G401 (cell line): ENCODE measurements at regions not wholly inside any gene's neighbourhood (a gene's known extent, or its start where the extent isn't known, plus 50 kb on each side); places are given as distances from the start of the nearest gene placed in this dataset.

Experiments
- DNase-seq: peaks from one replicate; pipeline ENCODE4 v3.0.0-alpha.2; 2015; ENCODE audit warnings: low spot score
- in situ Hi-C: cut with HindIII; loops from 2 replicates; pipeline ENCODE4 v1.10.0; 2016; ENCODE audit warnings: low sequenced_read_pairs, mixed read lengths

DNA sequence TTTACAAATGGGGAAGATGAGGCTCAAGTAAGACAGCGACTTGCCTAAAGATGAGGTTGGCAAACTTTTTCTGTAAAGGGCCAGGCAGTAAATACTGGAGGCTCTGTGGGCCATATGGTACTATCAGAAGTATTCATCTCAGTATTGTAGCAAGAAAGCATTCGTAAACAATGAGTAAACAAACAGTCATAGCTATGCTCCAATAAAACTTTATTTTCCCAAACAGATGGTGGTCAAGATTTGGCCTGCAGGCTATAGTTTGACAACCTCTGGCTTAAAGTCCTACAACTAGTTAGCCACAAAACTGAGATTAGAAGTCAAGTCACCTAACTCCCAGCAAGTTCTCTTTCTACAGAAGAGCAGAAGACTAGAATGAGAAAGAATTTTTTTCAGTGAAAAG, 177.0 kb upstream of the NECTIN3 start:
- DNase-seq = no peak
- in situ Hi-C loops = no loop called here

DNA sequence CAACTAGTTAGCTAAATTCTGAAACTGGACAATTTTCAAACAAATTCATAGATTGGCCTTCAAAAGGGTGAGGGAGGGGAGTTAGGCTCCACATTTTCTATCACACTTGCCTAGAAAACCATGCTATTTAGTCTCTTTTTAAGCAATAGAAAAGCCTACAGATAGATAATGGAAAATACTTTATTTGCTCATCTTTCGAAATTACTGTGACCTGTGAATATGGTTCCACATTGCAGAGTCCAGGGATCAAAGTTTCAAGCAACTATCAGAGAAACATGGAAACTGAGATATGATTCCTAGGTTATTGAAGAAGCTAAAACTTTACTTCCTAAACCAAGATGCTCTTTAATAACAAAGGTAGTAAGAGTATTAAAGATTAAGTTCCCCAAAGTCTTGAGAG, 176.6 kb upstream of the NECTIN3 start:
- in situ Hi-C loops = no loop called here
- DNase-seq = no peak

DNA sequence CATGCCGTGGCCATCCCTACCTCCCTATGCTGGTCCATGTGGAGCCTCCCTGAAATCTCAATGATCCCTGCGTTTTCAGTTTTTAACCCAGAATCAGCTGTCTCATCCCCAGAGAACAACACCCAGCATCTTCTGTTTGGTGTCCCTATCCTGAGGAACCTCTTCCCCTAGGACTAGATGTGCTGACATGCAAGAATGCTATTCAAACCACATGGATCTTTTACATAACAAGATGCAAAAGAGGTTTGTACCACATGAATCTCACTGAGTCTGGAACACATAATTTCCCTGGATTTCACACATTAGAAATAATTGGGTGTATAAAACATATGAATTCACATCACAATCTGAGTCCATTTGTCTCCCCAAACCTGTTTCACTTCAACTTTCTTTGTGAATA, 174.6 kb upstream of the NECTIN3 start:
- no peak for DNase-seq
- in situ Hi-C loops = no loop called here

DNA sequence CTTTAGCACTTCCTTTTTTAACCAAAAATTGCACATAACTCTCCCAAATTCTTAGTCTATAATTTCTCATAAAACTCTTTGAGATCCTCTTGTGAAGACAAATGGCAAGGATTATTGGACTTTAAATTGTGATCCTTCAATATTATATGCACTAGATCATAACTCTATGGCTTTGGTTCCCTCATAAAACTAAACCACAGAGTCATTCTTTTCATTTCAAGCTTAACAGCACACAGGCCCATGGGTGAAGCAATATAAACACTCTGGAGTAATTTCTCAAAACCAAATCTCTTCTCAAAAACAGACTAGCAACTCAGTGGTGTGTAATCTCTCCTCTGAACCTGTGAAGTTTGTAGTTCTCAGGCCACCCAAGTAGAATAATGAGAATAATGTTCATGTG, 171.0 kb upstream of the NECTIN3 start:
- DNase-seq = no peak
- in situ Hi-C loops = no loop called here

DNA sequence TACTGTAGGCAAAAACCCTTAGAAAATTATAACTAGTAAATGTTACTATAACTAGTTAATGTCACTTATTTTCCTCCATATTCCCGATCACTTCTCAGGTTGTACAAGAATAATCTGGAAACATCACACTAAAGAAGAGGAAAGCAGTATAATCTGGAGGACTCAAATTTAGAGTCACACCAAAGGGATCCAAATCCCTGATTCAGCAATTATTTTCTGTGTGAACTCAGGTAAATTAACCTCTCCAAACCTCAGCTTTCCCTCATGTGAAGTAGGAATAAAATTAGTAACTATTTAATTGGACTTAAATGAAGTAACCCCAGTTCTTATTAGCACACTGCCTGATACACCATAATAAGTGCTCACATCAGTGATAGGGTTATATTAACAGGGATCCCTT, 170.1 kb upstream of the NECTIN3 start:
- in situ Hi-C loops = no loop called here

DNA sequence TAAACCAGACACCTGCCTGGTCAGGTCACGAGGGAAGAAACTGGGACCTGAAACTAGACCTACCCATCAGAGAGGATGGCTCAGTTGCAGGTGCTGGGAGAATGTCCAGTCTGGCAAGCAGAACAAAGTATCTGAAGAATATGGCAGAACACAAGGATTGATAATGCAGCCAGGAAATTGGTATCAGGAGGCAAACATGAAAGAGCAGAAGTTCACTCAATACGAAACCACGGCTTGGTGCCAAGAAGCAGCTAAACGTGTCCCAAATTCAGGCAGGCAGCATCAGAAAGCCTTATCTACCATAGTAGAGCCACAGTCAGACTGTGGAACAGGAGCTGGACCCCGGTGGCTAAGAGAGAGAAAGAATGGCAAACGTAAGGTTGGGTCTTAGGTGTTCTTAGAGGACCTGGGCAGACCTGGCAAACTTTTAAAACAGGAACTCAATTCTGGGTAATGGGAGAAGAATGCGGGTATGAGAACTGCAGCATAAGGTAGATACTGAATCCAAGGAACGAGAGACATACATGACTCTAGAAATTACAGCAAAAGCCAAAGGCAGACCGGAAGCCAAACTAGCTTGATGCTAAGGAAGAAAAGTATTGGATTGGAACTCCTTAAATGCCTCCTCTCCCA, 169.0 kb upstream of the NECTIN3 start:
- in situ Hi-C loops = no loop called here
- no peak for DNase-seq

More for the DNA sequence above, 170.1 kb upstream of the NECTIN3 start:
- DNase-seq = no peak

DNA sequence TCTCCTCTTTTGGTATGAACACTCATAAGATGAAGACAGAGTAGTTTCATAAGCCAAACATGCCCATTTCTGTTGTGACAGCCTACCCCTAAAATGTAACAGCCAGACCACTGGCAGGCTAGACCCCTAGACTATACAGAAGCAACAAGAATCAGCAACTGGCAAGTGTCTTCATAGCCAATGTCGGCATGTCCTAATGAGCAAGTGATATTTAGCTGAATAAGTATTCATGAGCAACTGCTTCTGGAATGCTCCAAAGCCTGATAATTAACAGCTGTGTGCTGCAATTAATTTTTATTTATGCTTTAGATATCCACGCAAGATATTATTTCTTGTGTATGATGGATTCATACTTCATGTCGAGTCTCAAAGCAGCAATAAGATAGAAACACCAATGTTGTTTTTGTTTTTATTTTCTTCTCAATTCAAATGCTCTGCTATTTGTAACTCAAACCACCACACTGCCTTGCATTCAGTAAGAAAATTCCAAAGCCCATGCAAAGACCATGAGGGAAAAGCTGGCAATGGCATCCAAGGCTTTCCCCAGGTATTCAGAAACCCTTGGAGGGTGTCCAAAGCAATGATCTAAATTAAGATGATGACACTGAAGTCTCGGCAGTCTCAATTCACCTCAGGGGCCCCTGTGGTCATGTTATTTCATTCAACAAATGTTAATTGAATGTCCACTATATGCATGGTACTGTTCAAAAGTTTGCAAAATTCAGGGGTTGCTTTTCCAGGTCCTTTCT, 167.7 kb upstream of the NECTIN3 start:
- in situ Hi-C loops = no loop called here
- no peak for DNase-seq

DNA sequence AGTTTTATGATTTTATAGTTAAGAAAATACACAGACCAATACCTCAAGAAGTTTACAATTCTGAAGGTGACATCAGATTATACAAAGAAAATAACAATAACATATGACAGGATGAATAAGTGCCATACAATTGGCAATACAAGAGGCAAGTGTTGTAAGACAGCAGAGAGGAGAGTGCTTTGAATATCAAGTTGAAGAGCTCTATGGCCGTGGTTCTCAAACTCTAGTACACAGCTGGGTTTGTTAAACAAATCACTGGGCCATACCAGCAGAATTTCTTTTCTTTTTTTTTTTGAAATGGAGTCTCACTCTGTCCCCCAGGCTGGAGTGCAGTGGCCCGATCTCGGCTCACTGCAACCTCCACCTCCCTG, 167.1 kb upstream of the NECTIN3 start:
- in situ Hi-C loops = no loop called here
- DNase-seq = no peak

DNA sequence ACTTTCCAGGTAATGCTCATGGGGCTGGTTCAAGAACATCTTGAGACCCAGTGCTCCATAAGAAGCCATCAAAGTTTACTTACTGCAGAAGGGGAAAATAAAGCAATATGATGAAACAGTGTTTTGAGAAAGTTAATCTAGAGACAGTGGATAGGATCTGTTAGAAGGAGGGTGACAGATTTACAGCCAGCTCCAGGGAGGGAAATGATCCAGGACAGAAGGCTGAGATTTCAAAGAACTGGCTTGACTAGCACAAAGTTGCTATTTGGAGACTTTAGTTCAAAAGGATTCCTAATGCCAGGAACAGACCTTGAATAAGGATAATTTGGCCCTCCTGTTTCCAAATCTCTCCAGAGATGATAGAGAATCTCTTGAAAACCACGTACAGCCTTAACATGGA, 166.5 kb upstream of the NECTIN3 start:
- no peak for DNase-seq
- in situ Hi-C loops = no loop called here

DNA sequence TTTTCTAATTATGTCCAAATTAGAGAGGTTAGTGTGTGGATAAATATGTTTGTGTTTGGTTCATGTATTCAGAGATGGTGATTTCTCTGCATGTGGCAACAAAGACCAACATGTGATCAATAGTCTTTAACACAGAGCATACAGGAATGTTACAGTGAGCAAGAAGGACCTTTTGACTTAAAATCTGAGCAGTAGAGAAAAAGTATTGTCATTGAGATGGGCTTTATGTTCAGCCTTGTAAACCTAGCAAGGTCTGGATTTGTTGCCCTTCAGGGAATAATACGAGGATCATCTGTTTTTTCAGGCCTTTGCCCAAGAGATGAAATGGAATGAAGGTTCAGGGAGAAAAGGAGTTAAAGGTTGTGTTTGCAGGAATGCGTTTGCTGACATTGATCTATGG, 161.8 kb upstream of the NECTIN3 start:
- in situ Hi-C loops = no loop called here
- no peak for DNase-seq

DNA sequence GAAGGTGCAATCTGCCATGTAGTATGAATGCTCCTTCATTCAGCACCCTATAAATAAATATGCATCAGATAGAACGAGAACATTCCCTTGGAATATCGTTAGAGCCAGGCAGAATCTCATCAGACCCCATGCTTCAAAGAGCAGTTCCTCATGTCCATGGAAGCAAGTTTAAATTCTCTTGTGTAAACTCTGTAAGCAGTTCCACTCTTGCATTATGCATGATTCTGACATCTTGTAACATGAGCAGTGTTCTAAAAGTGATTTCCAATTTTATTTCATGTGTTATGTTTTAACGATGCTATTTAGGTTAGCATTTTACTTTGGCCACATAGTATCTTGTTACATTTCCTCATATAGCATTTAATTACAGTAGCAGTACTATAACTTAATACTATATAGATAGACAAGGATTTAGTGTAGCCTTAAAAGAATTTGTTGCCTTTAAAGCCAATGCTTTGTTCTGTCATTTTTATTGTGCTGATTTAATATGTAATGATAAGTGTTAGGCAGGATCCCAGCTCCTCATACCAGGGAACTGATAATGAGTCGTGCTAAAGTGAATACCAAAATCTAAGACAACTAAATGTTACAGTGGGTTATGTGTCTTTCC, 161.2 kb upstream of the NECTIN3 start:
- in situ Hi-C loops = no loop called here
- no peak for DNase-seq

DNA sequence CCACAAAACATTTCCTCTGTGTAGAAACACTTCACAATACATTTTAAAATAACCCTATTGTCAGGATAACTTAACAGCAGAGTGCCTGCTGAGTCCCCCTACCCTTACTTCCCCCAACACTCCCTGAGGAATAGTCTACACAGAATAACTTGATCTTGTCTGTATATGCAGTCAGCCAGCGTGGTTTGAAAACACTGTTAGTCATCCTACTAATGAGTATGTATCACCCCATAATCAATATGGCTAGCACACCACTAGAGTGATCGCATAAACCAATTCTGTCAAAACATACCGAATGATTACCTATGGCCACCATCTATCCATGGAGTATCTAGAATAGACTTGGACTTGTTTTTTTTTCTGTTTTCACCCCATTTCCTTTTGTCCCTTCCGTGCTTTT, 152.7 kb upstream of the NECTIN3 start:
- in situ Hi-C loops = no loop called here

DNA sequence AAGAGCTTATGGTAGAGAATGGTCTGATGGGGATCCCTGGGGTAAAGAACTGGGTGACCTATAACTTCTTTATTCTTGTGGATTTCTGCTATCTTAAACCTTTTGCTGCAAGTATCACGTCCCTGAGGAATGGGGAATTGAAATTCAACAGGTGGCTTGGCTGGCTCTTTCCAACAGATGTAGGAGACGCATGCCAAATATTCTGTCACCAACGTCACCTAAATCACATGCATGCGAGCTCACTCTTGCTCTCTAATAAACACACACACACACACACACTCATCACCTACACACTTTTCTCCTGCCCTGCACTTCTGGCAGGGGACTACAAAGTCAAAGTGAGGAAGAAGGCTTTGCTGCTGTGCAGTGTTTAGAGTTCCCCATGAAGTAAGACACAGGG, 145.8 kb upstream of the NECTIN3 start:
- no peak for DNase-seq
- in situ Hi-C loops = no loop called here

More for the DNA sequence above, 152.7 kb upstream of the NECTIN3 start:
- DNase-seq = no peak

DNA sequence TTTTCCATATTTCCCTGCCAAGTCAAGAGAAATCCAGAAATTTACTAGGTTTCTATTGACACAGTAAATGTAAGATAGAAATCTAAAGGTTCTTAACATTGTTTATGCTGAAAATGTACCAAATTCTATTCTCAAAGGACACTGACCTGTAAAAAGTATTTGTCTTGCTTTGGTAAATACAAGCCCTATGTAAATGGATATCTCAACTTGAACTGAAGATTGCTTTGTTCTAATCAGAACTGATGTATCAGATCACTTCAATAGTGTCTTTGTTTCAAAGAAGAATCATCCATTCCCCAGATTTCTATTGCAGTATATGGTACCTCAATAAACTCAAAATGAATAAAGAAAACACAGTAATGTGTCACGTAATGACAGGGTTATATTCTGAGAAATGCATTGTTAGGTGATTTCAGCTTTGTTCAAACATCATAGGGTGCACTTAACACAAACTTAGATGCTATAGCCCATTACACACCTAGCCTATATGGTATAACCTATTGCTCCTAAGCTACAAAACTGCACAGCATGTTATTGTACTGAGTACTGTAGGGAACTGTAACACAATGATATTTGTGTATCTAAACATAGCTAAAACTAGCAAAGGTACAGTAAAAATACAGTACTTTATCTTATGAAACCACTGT, 143.5 kb upstream of the NECTIN3 start:
- no peak for DNase-seq
- in situ Hi-C loops = no loop called here

DNA sequence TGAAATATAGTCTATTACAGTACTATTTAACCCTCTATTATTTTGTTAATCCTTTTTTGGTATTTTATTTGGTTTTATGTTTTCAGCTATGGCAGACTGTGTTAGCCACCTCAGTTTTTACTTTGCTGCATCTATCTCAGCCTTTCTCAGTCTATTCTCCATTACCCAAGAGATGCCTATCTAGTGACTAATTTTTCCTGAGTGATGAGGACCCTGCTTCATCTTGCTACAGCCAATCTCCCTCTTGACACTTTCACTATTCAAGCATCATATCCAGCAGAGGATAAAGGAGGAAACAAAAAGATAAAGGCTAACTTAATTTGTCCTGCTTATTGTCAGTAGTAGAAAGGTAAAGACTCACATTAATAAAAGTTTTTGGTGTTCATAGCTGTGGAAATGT, 141.8 kb upstream of the NECTIN3 start:
- DNase-seq = no peak
- in situ Hi-C loops = no loop called here

DNA sequence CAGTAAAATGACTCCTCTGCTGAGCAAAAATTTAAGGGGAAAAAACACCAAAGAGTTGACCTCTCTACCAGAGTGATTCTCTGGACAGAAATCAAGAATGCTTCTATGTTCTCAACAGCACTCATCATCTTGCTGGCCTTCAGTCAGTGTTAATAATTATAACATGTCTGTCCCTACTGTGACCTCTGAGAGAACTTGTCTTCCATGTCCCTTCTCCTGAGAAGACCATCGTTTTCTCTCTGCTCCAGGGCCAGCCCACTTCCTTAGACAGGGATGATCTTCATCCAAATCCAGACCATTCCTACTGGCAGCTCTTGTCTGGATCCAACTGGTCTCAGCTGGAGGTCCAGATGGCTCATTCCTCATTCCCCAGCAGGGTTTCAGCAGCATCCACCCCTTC, 139.0 kb upstream of the NECTIN3 start:
- in situ Hi-C loops = no loop called here
- peak; percentile 53 for DNase-seq

DNA sequence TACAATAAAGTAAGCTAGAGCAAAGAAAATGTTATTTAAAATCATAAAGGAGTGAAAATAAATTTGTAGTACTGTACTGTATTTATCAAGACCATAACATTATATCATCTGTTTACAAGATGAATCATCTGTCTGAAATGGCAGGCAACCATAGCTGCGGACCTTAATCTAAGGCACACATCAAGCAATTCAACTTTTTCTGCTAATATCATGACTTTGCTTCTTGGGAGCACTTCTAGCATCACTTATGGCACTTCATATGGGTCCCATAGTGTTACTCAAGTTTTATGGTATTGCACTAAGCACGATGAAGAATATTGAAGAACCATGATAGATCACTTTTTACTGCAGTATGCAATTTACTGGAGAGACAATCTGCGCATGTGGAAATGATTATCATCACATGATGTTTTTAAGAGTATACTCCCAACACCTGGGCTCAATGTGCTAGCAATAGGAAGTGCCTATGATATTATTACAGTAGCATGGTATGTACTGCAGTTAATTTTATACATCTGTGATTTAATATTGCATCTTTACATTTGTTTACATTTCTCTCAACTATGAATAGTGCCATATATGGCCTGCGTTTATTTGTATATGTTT, 137.7 kb upstream of the NECTIN3 start:
- DNase-seq = no peak
- in situ Hi-C loops = no loop called here

DNA sequence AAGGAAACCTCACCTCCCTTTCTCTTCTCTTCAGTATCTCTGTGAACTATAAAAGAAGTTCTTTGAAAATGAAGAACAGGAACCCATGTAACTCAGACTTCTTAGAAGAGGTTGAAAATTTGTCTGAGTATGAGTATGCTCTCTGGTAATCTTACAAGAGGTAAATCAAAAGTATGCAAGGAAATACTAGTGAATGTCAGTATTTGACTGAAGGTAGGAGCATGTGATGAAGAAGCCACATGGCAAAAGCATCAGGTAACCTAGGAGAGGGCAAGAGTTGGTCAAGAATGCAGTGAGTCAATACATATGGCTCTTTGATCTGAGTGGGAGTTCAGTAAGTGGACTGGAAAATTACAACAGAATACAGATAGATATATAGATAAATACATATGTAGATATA, 133.0 kb upstream of the NECTIN3 start:
- no peak for DNase-seq
- in situ Hi-C loops = no loop called here

DNA sequence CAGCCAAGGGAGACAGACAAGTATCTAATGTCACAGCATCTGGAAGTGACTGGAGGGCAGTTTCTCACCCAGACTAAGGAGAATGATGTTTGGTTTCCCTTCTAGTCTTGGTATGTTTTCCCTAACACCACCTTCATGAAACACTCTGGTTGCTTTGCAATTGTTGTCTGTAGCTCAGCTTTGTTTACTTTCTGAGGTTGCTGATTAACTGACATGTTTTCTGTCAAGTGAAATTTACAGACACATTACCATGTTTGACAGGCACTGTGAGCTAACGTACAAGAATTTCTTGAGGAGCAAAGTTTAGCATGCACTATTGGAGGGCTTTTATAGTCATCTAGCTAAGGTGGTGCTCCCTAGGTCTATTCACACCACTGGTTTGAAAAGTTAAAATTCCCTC, 131.6 kb upstream of the NECTIN3 start:
- no peak for DNase-seq
- in situ Hi-C loops = no loop called here

DNA sequence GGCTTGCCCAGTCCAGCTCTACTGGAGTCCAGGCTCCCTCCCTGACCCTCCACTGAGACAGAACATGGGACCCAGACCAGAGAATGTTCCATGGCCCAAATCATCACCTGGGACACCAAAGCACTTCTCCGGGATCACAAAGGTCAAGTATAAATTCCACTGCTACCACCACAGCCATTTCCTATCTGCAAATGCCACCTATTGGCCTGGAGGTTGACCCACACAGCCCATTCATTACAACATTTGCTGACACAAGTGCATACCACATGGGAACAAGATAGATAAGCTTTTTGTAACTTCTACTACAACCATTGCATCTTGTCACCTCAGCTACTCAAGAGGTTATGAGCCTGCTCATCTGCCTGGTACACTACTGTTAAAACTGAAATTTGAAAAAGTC, 126.8 kb upstream of the NECTIN3 start:
- no peak for DNase-seq
- in situ Hi-C loops = no loop called here
